Stimulated activated CD4-positive, alpha-beta T cell treated with anti-CD3 and anti-CD28 coated beads, TNF-alpha, amount 100 ng/mL, for 4 hours (primary cell): ENCODE measurements at regions not wholly inside any gene's neighbourhood (a gene's known extent, or its start where the extent isn't known, plus 50 kb on each side); places are given as distances from the start of the nearest gene placed in this dataset.
"Not testable (repeated sequence)": the region's sequence is repeated elsewhere in the genome, so short reads cannot be mapped to it uniquely, and the experiment has no call there.

Experiments used
- DNase-seq, 3 experiments: peaks; one replicate each; pipeline ENCODE4 v3.0.0-alpha.2; 2020; ENCODE audit warnings: low read depth in 3 of 3

DNA sequence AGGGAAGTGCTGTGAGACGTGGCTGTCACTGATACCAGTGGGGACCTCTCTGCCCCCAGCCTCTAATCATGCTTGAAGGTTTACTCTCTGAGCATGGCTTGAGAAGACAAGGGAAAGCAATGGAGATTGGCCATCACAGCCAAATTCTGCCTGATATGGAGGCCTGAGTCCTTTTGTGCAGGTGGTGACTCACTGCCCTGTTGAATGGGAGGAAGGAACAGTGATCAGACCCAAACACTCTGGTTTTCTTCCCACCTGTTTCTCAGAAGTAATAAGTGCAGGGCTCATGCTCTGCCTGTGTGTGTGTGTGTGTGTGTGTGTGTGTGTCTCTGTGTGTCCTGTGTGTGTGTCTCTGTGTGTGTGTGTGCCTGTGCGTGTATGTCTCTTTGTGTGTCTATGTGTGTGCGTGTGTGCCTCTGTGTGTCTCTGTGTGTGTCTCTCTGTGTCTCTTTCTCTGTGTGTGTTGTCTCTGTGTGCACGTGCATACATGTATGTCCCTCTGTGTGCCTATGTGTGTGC, 240.6 kb upstream of the PLGLB1 start:
- DNase-seq = not testable (repeated sequence)

DNA sequence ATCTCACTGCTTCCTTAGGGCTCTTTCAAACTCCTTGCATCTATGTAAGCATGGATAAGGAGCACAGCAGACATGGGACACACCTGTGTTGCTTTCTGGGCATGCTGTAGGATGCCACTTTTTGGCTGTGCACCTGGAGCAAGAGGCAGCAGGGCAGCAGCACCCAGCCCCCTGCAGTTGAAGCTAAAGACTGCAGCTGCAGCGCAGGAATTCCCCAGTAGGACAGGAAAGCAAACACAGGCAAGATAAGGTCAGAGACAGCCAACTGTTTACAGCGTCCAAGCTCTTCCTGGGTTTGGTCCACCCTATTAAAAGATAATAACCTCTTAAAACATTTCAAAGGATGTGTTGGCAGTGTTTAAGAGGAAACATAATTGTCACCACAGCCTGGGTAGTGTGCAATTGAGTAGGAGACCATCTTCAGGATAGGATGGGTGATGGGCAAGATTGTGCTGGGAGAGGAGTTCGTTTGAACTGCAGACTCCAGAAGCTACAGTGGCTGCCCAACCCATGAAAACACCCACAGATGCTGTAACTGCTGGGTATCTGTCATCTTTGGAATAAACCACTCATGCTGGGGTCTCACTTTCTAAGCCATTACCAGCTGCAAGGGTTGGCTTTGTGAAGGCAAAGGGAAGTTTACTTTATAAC, 242.3 kb upstream of the PLGLB1 start:
- DNase-seq = not testable (repeated sequence)

DNA sequence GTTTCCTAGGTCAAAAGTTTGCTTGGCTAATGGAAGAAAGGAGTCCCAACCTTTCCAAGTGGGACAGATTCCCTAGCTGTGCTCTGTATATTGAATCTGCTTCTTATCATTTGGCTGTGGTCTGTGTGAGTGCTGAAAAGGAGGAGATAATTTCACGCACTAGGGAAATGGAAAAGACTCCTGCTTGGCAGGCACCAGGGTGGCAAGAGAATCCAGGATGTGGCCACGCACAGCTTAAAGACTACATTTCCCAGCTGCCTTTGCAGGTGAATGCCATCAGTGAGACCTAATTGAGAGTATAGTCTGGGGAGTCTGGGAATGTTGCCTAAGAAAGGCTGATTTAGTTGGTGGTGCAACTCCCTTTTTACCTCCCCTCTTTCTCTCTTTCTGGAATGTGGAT, 253.5 kb upstream of the PLGLB1 start:
- DNase-seq = not testable (repeated sequence)

DNA sequence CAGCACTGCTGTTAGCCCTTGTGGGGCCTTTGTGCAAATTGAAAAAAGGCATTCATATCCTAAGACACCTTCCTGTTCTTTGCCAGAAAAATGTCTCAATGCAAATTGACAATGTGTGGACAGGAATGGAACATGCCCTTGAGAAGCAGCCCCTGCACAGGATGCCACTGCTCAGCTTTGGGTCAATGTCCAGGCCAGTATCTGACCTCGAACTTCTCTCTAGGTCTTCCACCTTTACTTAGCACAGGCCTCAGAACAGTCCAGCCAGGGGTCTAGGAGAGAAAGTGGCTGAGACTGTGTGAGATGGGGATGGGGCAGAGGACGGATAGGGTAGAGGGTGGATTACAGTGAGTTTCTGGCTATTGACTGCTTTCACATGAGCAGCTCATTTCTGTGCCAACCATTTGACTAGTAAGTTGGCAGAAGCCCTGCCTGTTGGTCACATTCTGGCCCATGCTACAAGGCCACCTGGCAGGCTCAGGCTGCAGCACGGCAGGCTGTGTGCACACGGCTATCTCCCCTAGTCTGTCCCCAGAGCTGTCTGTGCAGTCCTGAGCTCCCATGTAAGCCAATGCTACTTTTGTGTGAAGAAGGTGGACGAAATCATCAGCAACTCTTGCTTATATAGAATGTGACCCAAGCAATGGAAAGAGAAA, 254.5 kb upstream of the PLGLB1 start:
- not testable (repeated sequence) for DNase-seq

DNA sequence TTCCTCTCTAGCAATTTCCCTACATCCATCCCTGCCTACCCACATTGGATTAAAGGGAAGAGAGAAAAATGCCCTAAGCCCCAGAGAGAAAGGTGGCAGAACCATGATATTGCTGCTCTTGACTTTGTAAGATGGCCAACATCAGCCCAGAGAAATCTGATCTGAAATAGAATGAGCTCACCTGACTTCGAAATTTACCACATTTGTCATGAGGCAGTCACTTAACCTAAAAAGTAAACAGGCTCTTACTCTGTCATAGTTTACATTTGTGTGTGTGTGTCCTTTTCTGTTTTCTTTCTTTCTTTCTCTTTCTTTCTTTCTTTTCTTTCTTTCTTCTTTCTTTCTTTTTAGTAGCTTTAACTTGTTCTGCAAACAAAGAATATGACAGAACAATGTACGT, 255.0 kb upstream of the PLGLB1 start:
- not testable (repeated sequence) for DNase-seq

DNA sequence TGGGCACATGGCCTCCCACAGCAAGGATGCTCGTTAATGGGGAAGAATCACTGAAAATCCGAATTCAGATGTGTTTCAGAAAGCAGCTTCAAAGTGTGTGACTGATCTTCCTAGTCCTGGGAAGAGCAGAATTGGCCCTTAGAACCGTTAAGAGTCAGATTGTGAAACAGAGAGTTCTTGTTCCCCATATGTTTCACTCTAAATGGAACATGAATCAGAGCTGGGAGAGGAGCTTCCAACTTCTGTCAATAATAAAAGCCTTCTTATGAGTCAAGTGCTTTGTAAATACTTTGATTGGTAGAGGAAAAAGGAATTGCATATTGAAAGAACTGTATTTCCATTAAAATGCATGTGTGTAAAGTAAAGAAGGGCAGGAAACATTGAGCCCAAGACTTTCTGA, 256.1 kb upstream of the PLGLB1 start:
- DNase-seq = not testable (repeated sequence)

DNA sequence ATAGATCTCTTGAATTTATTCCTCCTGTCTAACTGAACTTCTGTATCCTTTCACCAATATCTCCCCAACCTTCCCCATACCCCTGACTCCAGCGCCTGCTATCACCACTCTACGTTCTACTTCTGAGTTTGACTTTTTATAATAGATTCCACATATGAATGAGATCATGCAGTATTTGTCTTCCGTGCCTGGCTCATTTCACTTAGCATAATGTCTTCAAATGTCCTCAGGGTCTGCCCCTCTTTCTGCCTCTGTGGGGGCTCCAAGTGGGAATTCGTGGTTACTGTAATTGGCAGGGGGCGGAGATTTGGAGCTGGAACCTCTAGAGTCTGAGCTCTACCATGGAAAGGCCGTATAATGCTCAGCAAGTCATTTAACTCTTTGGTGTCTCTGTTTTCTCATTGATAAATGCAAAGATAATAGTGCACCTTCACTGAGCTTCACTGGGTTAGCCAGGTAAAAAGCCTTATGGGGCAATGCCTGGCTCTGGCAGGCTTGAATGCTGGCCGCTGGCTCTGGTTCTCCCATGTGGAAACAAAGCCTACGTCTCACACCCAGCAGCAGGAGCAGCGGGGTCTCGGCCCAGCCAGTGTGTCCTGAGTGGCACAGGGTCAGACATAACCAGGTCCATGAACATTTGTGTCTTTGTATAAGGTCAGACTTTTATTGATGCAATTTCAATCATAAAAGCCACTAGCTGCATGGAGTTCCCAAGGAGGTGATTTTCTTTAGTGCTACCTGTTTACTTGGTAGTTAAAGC, 259.1 kb upstream of the PLGLB1 start:
- not testable (repeated sequence) for DNase-seq

DNA sequence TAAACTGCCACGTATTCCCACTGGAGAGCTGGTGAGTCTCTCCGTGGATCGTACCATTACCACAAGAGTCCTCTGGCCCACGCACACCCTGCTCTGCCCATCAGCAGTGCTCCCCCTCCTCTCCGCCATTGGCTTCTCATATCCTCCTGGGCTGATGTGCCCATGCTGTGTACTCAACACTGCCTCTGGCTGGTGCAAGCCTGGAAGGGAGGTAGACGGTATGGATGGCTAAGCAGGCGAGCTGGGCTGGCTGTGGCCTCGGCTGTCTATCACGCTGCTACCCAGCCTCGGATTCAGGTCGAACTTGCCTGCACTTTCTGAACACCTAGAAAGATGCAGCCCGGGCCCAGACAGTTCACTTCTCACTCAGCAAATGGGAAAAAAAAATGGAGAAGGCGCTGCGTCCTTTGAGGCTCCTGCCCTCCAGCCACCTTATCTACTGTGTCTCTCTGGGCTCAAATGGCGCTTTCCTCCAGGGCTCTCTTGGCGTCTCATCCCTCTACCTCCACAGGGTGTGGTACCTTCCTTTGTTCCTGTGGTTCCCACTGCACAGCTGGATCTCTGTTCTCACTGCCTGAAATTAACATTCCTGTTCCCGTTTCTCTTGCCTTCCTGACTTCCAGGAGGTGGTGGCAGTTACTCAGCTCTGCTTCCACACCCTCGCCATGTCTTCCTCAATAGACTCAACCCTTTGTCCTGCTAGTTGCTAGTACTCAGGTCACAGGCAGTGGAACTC, 262.3 kb upstream of the PLGLB1 start:
- DNase-seq = not testable (repeated sequence)

DNA sequence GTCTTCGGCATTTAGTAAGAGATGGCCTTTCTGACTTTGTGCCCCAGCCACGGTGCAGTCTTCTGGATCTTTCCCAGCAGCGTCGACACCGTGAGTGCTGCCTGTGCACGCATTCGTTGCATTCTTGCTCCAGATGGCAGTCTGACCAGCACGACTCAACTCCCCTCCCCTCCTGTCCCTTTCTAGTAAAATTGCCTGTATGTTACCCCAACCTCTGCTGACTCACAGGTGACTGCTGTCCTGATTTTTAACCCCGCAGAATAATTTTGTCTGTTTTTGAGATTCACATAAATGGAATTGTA, 262.8 kb upstream of the PLGLB1 start:
- DNase-seq = not testable (repeated sequence)

DNA sequence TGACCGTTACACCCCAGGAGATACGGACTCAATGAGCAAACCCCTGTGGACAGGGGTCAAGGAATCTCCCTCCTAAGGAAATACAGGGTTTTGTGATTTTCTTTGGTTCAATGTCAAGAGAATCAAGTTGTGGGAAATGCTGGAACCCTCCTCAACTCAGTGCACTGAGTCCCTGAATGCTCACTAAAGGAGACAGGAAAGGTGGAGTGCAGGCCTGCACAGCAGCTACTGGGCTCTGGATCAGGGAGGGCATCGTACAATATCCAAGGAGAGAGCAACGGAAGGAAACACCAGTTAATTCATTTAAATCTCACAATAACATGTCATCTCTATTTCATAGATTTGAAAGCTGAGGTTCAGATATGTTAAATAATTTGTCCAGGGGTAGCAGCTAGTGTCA, 263.5 kb upstream of the PLGLB1 start:
- DNase-seq = not testable (repeated sequence)

DNA sequence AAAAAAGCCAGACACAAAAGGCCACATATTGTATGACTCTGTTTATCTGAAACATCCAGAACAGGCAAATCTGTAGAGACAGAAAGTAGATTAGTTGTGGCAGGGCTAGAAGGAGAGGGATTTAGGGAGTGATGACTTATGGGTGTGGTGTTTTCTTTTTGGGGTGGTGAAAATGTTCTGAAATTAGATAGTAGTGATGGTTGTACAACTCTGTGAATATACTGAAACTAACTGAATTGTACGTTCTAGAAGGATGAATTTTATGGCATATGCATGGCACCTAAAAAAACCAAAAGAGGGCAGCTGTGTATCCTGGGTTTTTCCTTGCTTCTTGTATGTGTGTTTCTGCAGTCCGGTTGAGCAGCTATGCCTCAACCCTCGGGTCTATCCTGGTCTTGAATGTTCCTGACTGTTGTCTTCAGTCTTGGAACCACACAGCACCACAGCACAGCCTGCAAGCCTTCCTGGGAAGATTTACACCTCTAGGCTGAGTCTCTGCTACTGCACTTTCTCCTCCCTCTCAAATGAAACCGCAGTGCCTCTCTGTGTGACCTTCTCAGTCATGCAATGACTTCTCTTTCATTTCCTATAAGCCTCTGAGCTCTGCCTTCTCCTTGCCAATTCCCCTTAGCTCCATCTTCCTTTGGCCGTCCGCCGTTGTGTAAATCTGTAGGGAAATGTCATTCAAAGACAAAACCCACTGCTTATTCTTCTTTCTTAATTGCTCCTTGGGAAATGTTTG, 269.1 kb upstream of the PLGLB1 start:
- not testable (repeated sequence) for DNase-seq

DNA sequence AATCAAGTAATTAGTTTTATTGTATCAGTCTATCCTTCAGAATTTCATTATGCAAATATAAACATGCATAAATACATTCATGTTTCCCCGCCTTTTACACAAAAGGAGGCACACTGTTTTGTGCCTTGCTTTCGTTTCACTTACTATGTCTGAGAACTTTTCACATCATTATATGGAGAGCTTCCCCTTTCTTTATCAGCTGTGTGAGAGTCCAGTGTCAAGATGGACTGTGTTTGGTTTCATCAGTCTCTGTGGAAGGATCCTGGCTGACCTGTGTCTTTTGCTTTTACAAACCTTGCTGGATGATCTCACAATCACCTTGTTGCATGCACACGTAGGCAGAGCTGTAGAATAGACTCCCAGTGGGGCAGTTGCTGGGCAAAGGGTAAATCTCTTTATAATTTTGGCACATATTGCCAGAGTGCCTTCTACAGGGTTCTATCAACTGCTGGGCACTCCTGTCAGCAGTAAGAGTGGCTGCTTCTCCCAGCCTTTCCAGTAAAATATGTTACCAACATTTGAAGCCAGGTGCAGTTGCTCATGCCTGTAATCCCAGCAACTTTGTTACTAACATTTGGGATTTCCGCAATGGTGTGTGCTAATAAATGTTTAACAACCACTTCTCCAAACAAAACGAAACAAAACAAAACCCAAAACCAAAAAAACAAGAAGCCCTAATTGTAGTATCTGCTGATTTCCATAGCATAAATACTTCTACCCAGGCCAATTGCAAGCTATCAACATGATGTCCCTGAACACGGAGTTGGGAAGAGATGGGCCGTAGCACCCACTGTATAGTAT, 270.0 kb upstream of the PLGLB1 start:
- not testable (repeated sequence) for DNase-seq

DNA sequence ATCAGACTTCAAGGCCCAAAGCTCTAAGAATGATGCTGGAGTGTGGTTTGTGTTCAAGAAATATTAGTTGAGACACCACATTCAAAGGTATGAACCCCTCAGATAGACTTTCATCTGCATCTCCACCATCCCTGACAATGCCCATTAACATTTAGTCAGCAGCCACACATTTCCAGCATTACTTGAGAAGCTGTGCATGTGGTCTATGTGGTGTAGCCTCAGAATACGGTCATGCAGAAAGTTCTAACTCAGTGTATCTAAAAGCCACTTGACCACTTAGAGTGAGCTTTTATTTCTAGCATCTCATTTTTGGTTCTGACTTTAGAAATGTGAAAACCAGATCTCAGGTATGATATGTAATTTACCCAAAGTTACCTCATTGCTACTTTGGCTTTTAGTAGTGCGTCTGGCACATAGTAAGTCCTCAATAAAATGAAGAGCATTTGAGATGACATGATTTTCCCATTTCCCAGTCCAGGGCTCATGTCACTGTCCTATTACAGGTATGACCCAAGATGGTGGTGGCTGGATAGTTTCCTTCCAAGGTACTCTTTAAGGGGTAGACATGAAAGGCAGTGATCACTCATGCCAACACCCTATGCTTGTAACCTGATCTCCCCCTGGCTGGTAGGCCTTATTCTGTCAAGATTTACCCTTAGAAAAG, 272.4 kb upstream of the PLGLB1 start:
- DNase-seq = not testable (repeated sequence)

DNA sequence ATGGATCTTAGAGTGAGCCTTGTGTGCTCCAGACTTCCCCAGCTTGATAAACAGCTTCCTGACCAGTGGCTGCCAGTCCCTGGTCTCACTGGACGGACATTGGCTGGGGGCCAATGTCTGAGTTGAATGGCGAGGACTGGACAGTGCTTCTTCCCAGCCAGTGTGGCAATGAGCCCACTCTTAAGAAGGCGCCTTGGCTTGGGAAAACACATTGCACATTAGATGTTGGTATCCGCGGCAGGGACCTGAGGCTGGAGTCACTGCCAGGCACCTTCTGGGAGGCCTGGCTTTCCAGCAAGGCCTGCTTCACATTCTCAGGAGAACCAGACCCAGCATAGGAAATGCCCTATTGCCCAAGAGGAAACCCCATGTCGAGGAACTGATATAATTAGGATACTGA, 273.5 kb upstream of the PLGLB1 start:
- DNase-seq = not testable (repeated sequence)

DNA sequence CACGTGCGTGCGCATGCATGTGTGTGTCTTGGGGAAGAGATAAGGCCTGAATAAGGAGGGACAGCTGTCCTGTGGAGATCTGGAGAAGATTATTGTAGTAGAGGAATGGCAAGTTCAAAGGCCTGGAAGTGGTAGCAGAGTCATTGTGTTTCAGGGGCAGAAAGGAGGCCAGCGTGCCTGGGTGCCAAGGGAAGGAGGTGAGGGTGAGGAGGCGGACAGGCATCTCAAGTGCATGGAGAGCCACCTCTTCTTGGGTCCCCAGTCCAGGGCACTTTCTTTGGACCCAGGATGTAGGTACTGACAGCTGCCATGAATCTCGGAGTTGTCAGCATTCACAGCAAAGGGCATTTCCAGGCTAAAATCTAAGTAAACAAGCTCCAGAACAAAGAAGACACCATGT, 279.7 kb upstream of the PLGLB1 start:
- not testable (repeated sequence) for DNase-seq

DNA sequence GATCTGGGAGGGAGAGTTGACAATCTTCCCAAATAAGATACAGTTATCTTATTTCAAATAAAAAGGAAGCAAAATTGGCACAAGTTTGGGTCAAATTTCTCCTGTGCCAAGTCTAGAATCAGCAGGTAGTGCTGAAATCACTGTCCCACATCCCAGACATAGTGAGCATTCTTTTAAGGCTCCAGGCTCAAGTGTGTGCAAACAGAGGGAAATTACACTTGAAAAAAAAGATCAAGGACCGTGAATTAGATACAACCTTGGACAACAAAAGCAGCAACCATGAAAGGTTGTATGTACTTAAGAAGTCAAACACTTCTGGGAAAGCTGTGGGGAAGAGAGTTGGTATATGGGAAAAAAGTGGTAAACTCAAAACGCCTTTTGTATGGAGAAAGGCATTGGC, 280.2 kb upstream of the PLGLB1 start:
- DNase-seq = not testable (repeated sequence)

DNA sequence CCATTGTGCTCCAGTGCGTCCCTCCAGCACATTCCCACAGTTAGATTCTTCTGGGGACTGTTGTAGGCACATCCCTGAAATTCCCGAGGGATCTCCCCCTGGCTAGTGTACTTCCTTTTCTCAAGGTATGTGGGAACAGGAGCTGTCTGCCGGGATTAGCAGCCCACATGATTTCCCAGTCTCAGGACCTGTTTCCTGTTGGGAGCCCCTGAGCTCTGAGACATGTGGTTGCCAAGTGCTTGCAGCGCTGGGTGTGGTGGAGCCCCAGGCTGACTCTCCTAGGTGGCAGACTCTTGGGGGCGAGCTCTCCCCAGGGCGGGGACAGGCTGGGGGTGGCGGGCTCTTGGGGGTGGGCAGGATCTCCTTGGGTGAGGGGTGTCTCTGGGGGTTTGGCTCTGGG, 287.0 kb upstream of the PLGLB1 start:
- not testable (repeated sequence) for DNase-seq

DNA sequence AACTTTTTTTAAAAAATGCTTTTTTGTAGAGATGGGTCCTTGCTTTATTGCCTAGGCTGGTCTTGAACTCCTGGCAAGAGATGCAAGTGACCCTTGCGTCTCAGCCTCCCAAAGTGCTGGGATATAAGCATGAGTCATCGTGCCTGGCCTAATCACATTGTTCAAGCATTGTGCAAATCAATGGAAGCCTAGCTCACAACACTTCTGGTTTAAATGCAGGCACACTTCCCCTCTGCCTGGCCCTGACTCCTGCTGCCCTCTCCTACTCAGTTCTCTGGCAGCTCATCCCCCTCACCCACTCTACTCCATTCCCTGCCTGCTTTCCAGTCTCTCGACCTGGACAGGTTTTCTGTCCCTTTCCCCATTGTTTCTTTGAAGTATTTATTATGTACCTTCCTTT, 288.1 kb upstream of the PLGLB1 start:
- not testable (repeated sequence) for DNase-seq

DNA sequence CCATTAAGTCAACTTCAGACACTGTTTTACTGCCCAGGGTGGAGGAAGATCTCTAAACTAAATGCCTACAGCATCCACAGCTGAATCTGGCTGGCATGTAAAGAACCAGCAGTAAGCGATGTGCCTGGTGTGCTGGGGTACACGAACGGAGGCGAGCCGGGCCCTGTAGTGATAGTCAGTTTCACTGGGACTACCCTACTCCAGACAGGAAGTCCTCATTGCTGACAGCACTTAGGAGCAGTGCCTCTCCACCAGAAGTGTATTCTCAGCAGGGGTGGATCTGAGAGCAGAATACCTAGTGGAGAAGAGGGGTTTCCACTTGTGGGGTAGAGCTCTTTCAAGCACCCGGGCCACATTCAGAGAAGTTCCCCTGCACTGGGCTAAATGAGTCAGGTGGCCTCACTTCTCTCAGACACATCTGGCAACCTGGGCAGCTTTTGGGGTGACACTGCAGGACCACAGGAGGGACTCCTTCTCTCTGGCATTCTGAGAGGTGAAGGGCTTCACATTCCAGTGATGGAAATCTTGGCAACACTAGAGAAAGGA, 290.3 kb upstream of the PLGLB1 start:
- not testable (repeated sequence) for DNase-seq

DNA sequence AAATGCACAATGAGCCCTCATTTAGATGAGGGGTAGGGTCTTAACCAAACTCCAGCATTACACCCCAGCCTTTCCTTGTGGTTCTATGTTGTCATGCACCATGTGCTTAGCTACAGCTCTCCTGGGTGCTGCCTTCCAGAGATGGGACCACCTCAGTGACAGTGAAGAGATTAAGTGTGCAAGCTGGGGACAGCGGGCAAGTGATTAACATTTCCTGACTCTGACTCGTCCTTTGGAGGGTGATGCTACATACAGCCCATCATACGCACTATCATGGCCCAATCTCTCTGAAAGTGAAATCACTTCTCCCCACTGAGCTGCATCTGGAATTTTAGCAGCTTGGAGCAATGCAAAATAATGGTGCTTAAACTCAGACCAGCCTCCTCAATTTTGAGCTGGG, 293.0 kb upstream of the PLGLB1 start:
- not testable (repeated sequence) for DNase-seq
